Caco-2 (cell line): ENCODE measurements at regions not wholly inside any gene's neighbourhood (a gene's known extent, or its start where the extent isn't known, plus 50 kb on each side); places are given as distances from the start of the nearest gene placed in this dataset.

Experiments
- BruUV-seq: library from RNA; stranded (reverse); fragments of 400-500 nt; replicated peaks from 2 replicates; lab custom pipeline; 2021; lab: Mats Ljungman, UMichigan
- CTCF ChIA-PET: fragments of 300-600 bp; sonication (Branson Sonifier 250); formaldehyde crosslinking; loops from one replicate; lab custom pipeline; 2022; ENCODE audit warnings: antibody characterized with exemption; lab: Charles Lee
- POLR2A ChIA-PET: fragments of 300-600 bp; sonication (Branson Sonifier 250); formaldehyde crosslinking; loops from one replicate; lab custom pipeline; 2022; ENCODE audit warnings: antibody characterized with exemption; lab: Charles Lee
- DNase-seq, 2 experiments: peaks; one replicate each; pipeline versions ENCODE4 v3.0.0 to v3.0.0-alpha.2; 2020 to 2022
- H3K27me3 ChIP-seq: replicated peaks from 2 replicates; pipeline ENCODE4 v1.6.0; 2011; ENCODE audit warnings: low read length; ENCODE audit not compliant: control insufficient read depth, insufficient read depth
- H3K36me3 ChIP-seq: 2 replicates; pipeline ENCODE4 v1.5.1; 2011; ENCODE audit warnings: low read length; ENCODE audit not compliant: control insufficient read depth, insufficient read depth
- H3K4me1 ChIP-seq: fragments of 250-450 bp; sonication (Bioruptor Pico); 2 replicates; pipeline ENCODE4 v1.5.1; 2020; ENCODE audit warnings: mild to moderate bottlenecking
- H3K4me3 ChIP-seq: 2 replicates; pipeline ENCODE4 v1.5.1; 2011; ENCODE audit warnings: low read depth, mild to moderate bottlenecking, control low read depth, low read length
- H3K9me3 ChIP-seq: fragments of 250-450 bp; sonication (Bioruptor Pico); 2 replicates; pipeline ENCODE4 v1.5.1; 2020; ENCODE audit warnings: mild to moderate bottlenecking, moderate library complexity
- H3K27ac Mint-ChIP-seq: one replicate; pipeline ENCODE4 v1.8.0; 2022; ENCODE audit warnings: mixed read lengths; ENCODE audit not compliant: unreplicated experiment
- H3K27me3 Mint-ChIP-seq: one replicate; pipeline ENCODE4 v1.8.0; 2022; ENCODE audit warnings: mixed read lengths; ENCODE audit not compliant: insufficient read depth, unreplicated experiment
- H3K36me3 Mint-ChIP-seq: one replicate; pipeline ENCODE4 v1.8.0; 2022; ENCODE audit warnings: mild to moderate bottlenecking, mixed read lengths; ENCODE audit not compliant: insufficient read depth, unreplicated experiment
- H3K4me1 Mint-ChIP-seq: one replicate; pipeline ENCODE4 v1.8.0; 2022; ENCODE audit warnings: low read depth, mixed read lengths; ENCODE audit not compliant: unreplicated experiment
- H3K4me3 Mint-ChIP-seq: one replicate; pipeline ENCODE4 v1.8.0; 2022; ENCODE audit warnings: mild to moderate bottlenecking, moderate library complexity, mixed read lengths; ENCODE audit not compliant: unreplicated experiment
- H3K9me3 Mint-ChIP-seq: one replicate; pipeline ENCODE4 v1.8.0; 2022; ENCODE audit warnings: mixed read lengths; ENCODE audit not compliant: unreplicated experiment
- CTCF ChIP-seq, 2 experiments: fragments of 200-600 bp in 1 of 2; IDR thresholded peaks; 1 replicate in 1 of 2; 2 replicates in 1 of 2; pipeline versions ENCODE4 v1.5.1 to v1.8.0; 2011 to 2022; ENCODE audit warnings: antibody characterized with exemption in 1 of 2, control low read depth in 1 of 2, inconsistent platforms in 1 of 2, low read depth in 1 of 2, low read length in 1 of 2, mild to moderate bottlenecking in 1 of 2, moderate library complexity in 1 of 2; ENCODE audit not compliant: insufficient read depth in 1 of 2, severe bottlenecking in 1 of 2, unreplicated experiment in 1 of 2
- intact Hi-C: fragments of 100-400 bp; cut with micrococcal nuclease; formaldehyde crosslinking; loops from one replicate; pipeline ENCODE4 v1.10.0; 2022; ENCODE audit not compliant: unreplicated experiment

- BruUV-seq = no TSS peak
- Mint-ChIP-seq H3K9me3 (no peaks in the 10 kb centered on the region), H3K4me1 (no peaks in the 10 kb centered on the region), H3K4me3 (no peak overlapping the region), H3K27me3 (peaks cover 17% of the 10 kb centered on the region), H3K36me3 (no peaks in the 10 kb centered on the region), H3K27ac (no peak overlapping the region)
- Histone ChIP-seq H3K4me3 (no peak overlapping the region), H3K36me3 (no peaks in the 10 kb centered on the region), H3K27me3 (no peaks in the 10 kb centered on the region), H3K4me1 (no peaks in the 10 kb centered on the region), H3K9me3 (no peaks in the 10 kb centered on the region)
- no peak for DNase-seq
- intact Hi-C loops = no loop called here
- no peak for TF ChIP-seq CTCF (IDR thresholded peaks at IDR 0.05; ENCODE audit: insufficient read depth in 1 of 2, low read depth in 1 of 2, low read length in 1 of 2, severe bottlenecking in 1 of 2, unreplicated experiment in 1 of 2)
- CTCF ChIA-PET = no interaction called here
- POLR2A ChIA-PET = no interaction called here
These were observed 202.8 kb upstream of the STXBP6 start for GRCh38 chr14:25252793-25253192.

DNA sequence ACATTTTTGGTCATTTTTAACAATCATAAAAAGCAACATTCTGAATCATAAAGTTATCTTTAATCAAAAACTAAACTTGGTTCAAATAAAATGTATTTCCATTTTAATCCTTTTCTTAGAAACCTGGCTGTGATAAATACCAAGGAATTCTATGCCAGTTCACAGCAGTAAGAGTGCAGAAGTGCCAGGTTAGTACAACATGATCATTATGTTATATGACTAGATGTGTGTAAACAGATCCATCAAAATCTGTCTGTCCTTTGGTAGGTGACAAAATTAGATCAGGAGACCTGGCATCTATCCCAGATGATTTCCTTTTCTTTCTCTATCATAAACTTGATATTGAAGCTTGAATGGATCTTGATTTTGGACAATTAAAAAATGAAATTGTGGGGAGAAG, 200.6 kb upstream of the STXBP6 start:
- H3K9me3 ChIP-seq = no peaks in the 10 kb centered on the region
- intact Hi-C loops = no loop called here
- ChIA-PET CTCF (no interaction called here), POLR2A (no interaction called here)
- H3K4me1 ChIP-seq = no peaks in the 10 kb centered on the region
- no peak for TF ChIP-seq CTCF (IDR thresholded peaks at IDR 0.05; ENCODE audit: insufficient read depth in 1 of 2, low read depth in 1 of 2, low read length in 1 of 2, severe bottlenecking in 1 of 2, unreplicated experiment in 1 of 2)
- DNase-seq = no peak
- Mint-ChIP-seq H3K36me3 (no peaks in the 10 kb centered on the region), H3K27me3 (peaks cover 9% of the 10 kb centered on the region), H3K27ac (no peak overlapping the region), H3K4me1 (no peaks in the 10 kb centered on the region), H3K9me3 (no peaks in the 10 kb centered on the region), H3K4me3 (no peak overlapping the region)
- H3K4me3 ChIP-seq = no peak overlapping the region
- H3K27me3 ChIP-seq = no peaks in the 10 kb centered on the region
- no peaks in the 10 kb centered on the region for H3K36me3 ChIP-seq
- BruUV-seq = no TSS peak

GRCh38 chr14:25247609-25248008, 197.7 kb upstream of the STXBP6 start:
- H3K4me1 Mint-ChIP-seq = no peaks in the 10 kb centered on the region
- H3K36me3 ChIP-seq = no peaks in the 10 kb centered on the region
- H3K4me1 ChIP-seq = no peaks in the 10 kb centered on the region
- no peaks in the 10 kb centered on the region for H3K9me3 ChIP-seq
- ChIA-PET CTCF (no interaction called here), POLR2A (no interaction called here)
- H3K4me3 ChIP-seq = no peak overlapping the region
- no peaks in the 10 kb centered on the region for H3K36me3 Mint-ChIP-seq
- H3K27ac Mint-ChIP-seq = no peak overlapping the region
- peaks cover 7% of the 10 kb centered on the region for H3K27me3 Mint-ChIP-seq
- H3K9me3 Mint-ChIP-seq = no peaks in the 10 kb centered on the region
- H3K27me3 ChIP-seq = no peaks in the 10 kb centered on the region
- DNase-seq = no peak
- intact Hi-C loops = no loop called here
- BruUV-seq = no TSS peak
- no peak overlapping the region for H3K4me3 Mint-ChIP-seq
- TF ChIP-seq CTCF (IDR thresholded peaks at IDR 0.05; ENCODE audit: insufficient read depth in 1 of 2, low read depth in 1 of 2, low read length in 1 of 2, severe bottlenecking in 1 of 2, unreplicated experiment in 1 of 2) = no peak
